ENCODE measurements at regions not wholly inside any gene's neighbourhood (a gene's known extent, or its start where the extent isn't known, plus 50 kb on each side); places are given as distances from the start of the nearest gene placed in this dataset.

DNA sequence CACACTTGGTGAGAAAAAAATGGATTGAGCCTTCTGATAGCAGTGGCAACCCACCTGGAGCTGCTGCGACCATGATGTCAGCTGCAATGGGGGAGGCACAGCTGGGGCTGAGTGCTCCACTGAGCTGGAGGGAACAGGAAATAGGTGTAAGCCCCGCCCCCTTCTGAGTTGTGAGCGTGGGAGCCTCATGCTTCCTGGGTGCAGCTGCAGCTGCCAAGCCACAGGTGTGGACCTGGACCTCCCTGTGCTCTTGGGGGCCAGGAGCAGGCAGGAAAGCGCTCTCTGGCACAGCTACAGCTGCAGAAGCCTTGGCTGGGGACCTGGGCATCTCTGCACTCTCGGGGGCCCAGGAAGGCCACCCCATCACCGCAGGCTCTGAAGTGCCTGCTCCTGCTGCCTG is 970.6 kb downstream of the DCDC2C start:
- no peaks in the 10 kb centered on the region for H3K4me1 ChIP-seq
- TF ChIP-seq POLR2A (IDR thresholded peaks at IDR 0.05), result no peak
- TF ChIP-seq, protein P1, sequence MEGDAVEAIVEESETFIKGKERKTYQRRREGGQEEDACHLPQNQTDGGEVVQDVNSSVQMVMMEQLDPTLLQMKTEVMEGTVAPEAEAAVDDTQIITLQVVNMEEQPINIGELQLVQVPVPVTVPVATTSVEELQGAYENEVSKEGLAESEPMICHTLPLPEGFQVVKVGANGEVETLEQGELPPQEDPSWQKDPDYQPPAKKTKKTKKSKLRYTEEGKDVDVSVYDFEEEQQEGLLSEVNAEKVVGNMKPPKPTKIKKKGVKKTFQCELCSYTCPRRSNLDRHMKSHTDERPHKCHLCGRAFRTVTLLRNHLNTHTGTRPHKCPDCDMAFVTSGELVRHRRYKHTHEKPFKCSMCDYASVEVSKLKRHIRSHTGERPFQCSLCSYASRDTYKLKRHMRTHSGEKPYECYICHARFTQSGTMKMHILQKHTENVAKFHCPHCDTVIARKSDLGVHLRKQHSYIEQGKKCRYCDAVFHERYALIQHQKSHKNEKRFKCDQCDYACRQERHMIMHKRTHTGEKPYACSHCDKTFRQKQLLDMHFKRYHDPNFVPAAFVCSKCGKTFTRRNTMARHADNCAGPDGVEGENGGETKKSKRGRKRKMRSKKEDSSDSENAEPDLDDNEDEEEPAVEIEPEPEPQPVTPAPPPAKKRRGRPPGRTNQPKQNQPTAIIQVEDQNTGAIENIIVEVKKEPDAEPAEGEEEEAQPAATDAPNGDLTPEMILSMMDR (IDR thresholded peaks at IDR 0.05), result no peak
- H3K27me3 ChIP-seq, result no peaks in the 10 kb centered on the region
- H3K36me3 ChIP-seq (ENCODE audit: low read depth, missing control alignments), result no peaks in the 10 kb centered on the region
- no peak overlapping the region for H3K27ac ChIP-seq
- H3K9me3 ChIP-seq, result no peaks in the 10 kb centered on the region
- intact Hi-C loops (cut with DNase I; ENCODE audit: low total_unique reads), result no loop called here
- H3K4me3 ChIP-seq, result no peak overlapping the region
- 65 to 72% methylated on average over 3 to 4 of the region's 6 CpGs for WGBS, 2 donors
- DNase-seq, result peak; percentile 19

DNA sequence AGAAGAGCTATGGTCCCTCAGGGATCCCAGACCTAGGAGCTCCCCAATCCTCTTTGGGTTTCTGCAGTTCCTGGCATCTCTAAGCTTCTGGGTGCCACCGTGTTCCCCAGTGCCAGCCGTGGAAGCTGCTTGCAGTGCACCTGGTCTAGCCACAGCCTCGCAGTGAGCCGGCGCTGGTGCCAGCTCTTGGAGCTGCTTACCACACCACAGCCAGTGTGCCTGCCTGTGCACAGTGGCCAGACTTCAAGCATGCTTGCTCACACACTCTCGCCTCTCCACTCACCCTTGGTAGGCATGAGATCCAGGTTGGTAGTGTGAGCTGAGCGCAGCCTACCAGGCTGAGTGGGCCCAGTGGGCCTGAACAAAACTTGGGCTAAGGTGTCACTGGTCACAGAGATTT is 971.9 kb downstream of the DCDC2C start:
- no peaks in the 10 kb centered on the region for H3K4me1 ChIP-seq
- no peaks in the 10 kb centered on the region for H3K9me3 ChIP-seq
- no peaks in the 10 kb centered on the region for H3K27me3 ChIP-seq
- WGBS, 2 donors, result 95 to 98% methylated on average over 7 of the region's 7 CpGs
- DNase-seq, result no peak
- no peak overlapping the region for H3K4me3 ChIP-seq
- no peak for TF ChIP-seq POLR2A (IDR thresholded peaks at IDR 0.05)
- TF ChIP-seq, protein P1 (IDR thresholded peaks at IDR 0.05), result no peak
- no peaks in the 10 kb centered on the region for H3K36me3 ChIP-seq (ENCODE audit: low read depth, missing control alignments)
- H3K27ac ChIP-seq, result no peak overlapping the region
- intact Hi-C loops (cut with DNase I; ENCODE audit: low total_unique reads), result no loop called here

DNA sequence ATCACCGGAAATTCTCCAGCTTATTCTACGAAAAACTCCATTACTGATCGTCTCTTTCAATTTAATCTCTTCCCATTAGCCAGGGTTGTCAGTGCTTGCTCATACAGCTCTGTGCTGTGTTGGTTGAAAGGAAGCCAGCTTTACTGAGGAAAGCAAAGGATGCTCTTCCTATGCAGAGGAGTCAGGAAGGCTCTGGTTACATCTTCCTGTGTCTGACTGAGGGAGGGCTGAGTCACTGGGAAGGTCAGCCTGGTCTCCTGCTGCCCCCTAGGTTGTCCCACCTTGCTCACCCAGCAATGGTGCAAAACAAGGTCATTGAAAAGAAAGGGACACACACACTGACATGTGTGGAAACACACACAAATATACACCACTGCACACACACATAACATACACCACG is 975.6 kb downstream of the DCDC2C start:
- intact Hi-C loops (cut with DNase I; ENCODE audit: low total_unique reads), result no loop called here
- Histone ChIP-seq H3K4me1 (no peaks in the 10 kb centered on the region), H3K4me3 (no peak overlapping the region), H3K27me3 (no peaks in the 10 kb centered on the region), H3K9me3 (no peaks in the 10 kb centered on the region), H3K27ac (no peak overlapping the region), H3K36me3 (ENCODE audit: low read depth, missing control alignments) (no peaks in the 10 kb centered on the region)
- WGBS, 2 donors, result 57 to 71% methylated on average over 4 of the region's 4 CpGs
- TF ChIP-seq, protein P1 (IDR thresholded peaks at IDR 0.05), result no peak
- DNase-seq, result no peak

DNA sequence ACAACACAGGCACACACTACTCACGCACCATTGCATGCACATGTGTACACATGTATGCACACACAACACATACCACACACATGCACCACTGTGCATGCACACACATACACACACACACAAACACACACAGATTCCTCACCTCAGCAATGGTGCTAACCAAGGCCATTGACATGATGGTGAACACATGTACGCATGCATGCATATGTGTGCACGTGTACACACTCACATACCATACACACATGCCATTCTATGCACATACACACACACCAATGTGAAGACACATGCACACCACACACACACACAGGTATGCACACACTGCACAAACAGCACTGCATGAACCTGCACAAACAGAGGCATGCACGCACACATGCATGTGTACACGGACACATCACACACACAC is 976.0 kb downstream of the DCDC2C start:
- WGBS, 2 donors, result 85 to 86% methylated on average over 5 of the region's 5 CpGs
- Histone ChIP-seq H3K4me3 (no peak overlapping the region), H3K4me1 (no peaks in the 10 kb centered on the region), H3K27ac (no peak overlapping the region), H3K27me3 (no peaks in the 10 kb centered on the region), H3K36me3 (ENCODE audit: low read depth, missing control alignments) (no peaks in the 10 kb centered on the region), H3K9me3 (no peaks in the 10 kb centered on the region)
- intact Hi-C loops (cut with DNase I; ENCODE audit: low total_unique reads), result no loop called here
- DNase-seq, result no peak
- TF ChIP-seq, protein P1 (IDR thresholded peaks at IDR 0.05), result no peak
- TF ChIP-seq POLR2A (IDR thresholded peaks at IDR 0.05), result no peak

DNA sequence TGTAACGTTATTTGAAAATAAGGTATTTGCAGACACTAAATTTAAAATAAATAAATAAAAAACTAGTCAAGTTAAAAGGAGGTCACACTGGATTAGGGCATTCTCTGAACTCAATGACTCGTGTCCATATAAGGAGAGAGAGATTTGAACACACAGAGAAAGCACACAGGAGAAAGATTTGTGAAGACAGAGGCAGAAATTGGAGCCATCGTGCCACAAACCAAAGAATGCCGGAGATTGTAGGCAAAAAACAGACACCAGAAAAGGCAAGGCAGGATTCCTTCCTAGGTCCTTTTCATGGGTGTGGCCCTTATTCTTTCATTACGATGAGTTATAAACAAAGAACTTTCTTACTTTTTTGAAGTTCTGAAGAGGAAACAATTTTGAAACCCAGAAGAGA is 981.5 kb downstream of the DCDC2C start:
- no peak overlapping the region for H3K4me3 ChIP-seq
- H3K27ac ChIP-seq, result no peak overlapping the region
- H3K36me3 ChIP-seq (ENCODE audit: low read depth, missing control alignments), result no peaks in the 10 kb centered on the region
- no peaks in the 10 kb centered on the region for H3K9me3 ChIP-seq
- intact Hi-C loops (cut with DNase I; ENCODE audit: low total_unique reads), result no loop called here
- no peak for TF ChIP-seq POLR2A (IDR thresholded peaks at IDR 0.05)
- TF ChIP-seq, protein P1 (IDR thresholded peaks at IDR 0.05), result no peak
- no peak for DNase-seq
- WGBS, 2 donors, result 70 to 78% methylated on average over 5 of the region's 5 CpGs
- no peaks in the 10 kb centered on the region for H3K27me3 ChIP-seq
- H3K4me1 ChIP-seq, result no peaks in the 10 kb centered on the region
